ENCODE measurements at regions not wholly inside any gene's neighbourhood (a gene's known extent, or its start where the extent isn't known, plus 50 kb on each side); places are given as distances from the start of the nearest gene placed in this dataset.

DNA sequence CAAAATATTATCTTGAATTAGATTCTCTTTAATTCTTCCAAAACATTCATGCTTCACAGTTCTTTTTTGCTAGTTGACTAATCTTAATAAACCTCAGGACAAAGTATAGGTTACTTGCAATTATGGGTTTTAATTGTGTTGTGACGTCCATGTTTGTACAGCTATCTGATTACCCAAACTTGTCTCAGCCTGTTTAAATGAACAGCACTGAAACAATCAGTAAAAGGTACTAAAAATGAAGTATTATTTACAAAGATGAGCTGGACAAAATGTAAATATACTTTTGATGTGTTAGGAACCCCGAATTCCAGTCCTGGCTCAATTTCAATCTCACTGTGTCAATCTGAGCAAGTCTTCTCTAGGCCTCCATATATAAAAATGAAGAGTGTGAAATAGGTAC, 57.4 kb upstream of the SLC6A14 start:
- FAIRE-seq, result no peak
- Histone ChIP-seq H3K27me3 (ENCODE audit: control insufficient read depth, insufficient read depth, low read length) (no peaks in the 10 kb centered on the region), H3K36me3 (ENCODE audit: control insufficient read depth, insufficient read depth, low read length) (no peaks in the 10 kb centered on the region), H3K4me3 (ENCODE audit: low read depth, low read length) (no peak overlapping the region)
- TF ChIP-seq, protein P1, sequence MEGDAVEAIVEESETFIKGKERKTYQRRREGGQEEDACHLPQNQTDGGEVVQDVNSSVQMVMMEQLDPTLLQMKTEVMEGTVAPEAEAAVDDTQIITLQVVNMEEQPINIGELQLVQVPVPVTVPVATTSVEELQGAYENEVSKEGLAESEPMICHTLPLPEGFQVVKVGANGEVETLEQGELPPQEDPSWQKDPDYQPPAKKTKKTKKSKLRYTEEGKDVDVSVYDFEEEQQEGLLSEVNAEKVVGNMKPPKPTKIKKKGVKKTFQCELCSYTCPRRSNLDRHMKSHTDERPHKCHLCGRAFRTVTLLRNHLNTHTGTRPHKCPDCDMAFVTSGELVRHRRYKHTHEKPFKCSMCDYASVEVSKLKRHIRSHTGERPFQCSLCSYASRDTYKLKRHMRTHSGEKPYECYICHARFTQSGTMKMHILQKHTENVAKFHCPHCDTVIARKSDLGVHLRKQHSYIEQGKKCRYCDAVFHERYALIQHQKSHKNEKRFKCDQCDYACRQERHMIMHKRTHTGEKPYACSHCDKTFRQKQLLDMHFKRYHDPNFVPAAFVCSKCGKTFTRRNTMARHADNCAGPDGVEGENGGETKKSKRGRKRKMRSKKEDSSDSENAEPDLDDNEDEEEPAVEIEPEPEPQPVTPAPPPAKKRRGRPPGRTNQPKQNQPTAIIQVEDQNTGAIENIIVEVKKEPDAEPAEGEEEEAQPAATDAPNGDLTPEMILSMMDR (IDR thresholded peaks at IDR 0.05; ENCODE audit: insufficient read depth, low read length, severe bottlenecking), result no peak
- DNase-seq (ENCODE audit: low read depth), result peak; percentile 83

DNA sequence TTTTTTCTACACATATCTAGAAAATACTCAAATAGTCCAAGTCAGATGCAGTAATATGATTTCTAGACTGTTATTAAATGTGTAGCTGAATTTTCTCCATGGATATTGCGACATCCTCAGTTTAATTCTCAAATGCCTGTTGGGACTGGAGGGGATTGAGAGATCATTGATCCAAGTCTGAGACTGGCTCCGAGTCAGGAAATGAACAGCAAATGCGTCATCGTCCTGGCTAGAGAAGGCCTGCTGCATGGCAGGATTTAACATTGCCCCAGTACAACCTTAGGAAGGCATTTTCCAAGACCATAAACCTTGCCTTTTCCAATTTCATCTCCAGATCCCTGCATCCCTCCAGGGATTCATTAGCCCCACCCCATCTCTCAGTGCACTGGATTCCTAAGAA, 56.6 kb upstream of the SLC6A14 start:
- no peak overlapping the region for H3K4me3 ChIP-seq (ENCODE audit: low read depth, low read length)
- FAIRE-seq (no peak), DNase-seq (ENCODE audit: low read depth) (peak; percentile 92)
- H3K27me3 ChIP-seq (ENCODE audit: control insufficient read depth, insufficient read depth, low read length), result no peaks in the 10 kb centered on the region
- TF ChIP-seq, protein P1 (IDR thresholded peaks at IDR 0.05; ENCODE audit: insufficient read depth, low read length, severe bottlenecking), result no peak
- no peaks in the 10 kb centered on the region for H3K36me3 ChIP-seq (ENCODE audit: control insufficient read depth, insufficient read depth, low read length)

DNA sequence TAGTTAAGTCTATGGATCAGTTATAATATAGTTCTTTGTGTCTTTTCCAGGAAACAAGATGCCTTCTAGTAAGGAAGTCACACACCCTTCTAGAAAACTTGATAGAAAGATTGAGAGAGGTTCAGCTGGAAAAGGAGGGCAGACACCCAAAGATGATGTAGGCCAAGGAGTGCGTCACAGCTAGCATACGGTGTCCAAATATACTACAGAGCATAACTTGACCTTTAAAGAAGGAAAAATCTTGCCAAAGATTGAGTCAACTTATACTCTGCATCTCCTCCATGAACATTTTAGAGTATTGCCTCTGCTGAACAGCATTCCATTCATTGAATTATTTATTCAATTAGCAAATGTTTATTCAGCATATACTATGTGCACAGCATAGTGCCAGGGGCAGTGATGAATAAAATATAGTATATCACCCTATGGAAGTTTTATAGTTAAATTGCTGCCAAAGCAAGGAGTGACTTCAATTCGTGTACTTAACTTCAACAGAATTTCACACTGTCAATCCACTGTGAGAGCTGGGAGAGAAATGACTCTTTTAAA, 51.9 kb upstream of the SLC6A14 start:
- Histone ChIP-seq H3K4me3 (ENCODE audit: low read depth, low read length) (no peak overlapping the region), H3K36me3 (ENCODE audit: control insufficient read depth, insufficient read depth, low read length) (no peaks in the 10 kb centered on the region), H3K27me3 (ENCODE audit: control insufficient read depth, insufficient read depth, low read length) (no peaks in the 10 kb centered on the region)
- no peak for FAIRE-seq
- TF ChIP-seq, protein P1 (IDR thresholded peaks at IDR 0.05; ENCODE audit: insufficient read depth, low read length, severe bottlenecking), result no peak
- peak; percentile 27 for DNase-seq (ENCODE audit: low read depth)
